Frontal cortex (tissue), 3 donors: ENCODE measurements at regions not wholly inside any gene's neighbourhood (a gene's known extent, or its start where the extent isn't known, plus 50 kb on each side); places are given as distances from the start of the nearest gene placed in this dataset.
"Not testable (repeated sequence)": the region's sequence is repeated elsewhere in the genome, so short reads cannot be mapped to it uniquely, and the experiment has no call there.

Experiments
- DNase-seq, 2 donors: peaks; one replicate each; pipeline ENCODE4 v3.0.0; 2012; ENCODE audit warnings: low spot score in 2 of 2
- FAIRE-seq: peaks from 2 replicates; lab custom pipeline; 2012; peaks lifted over from hg19 to GRCh38; lab: Jason Lieb, UNC
- donor health status: control.
- donor health status: control.
- donor health status: control.

GRCh38 chr3:8319935-8320634 lies 181.5 kb upstream of the LMCD1 start:
- FAIRE-seq: no peak
- no peak for DNase-seq

GRCh38 chr3:8320711-8321458 lies 180.7 kb upstream of the LMCD1 start:
- FAIRE-seq (no peak), DNase-seq (no peak)

- DNase-seq (peak; percentile 12 to 20), FAIRE-seq (no peak)
Observed at GRCh38 chr3:8324747-8325146, 176.9 kb upstream of the LMCD1 start.

- FAIRE-seq: no peak
- DNase-seq: peak in 1 of 2 donors; percentile 52
Observed at GRCh38 chr3:8325306-8325705, 176.3 kb upstream of the LMCD1 start.

GRCh38 chr3:8325833-8326232 lies 175.8 kb upstream of the LMCD1 start:
- not testable (repeated sequence) for FAIRE-seq, DNase-seq

GRCh38 chr3:8327739-8328138 lies 173.9 kb upstream of the LMCD1 start:
- DNase-seq (no peak), FAIRE-seq (no peak)

GRCh38 chr3:8328967-8329366 lies 172.7 kb upstream of the LMCD1 start:
- FAIRE-seq (no peak), DNase-seq (no peak)

- DNase-seq: no peak
- no peak for FAIRE-seq
Observed at GRCh38 chr3:8329598-8329997, 172.0 kb upstream of the LMCD1 start.

GRCh38 chr3:8336456-8336855 lies 165.2 kb upstream of the LMCD1 start:
- no peak for FAIRE-seq
- no peak for DNase-seq

- DNase-seq: no peak
- no peak for FAIRE-seq
Observed at GRCh38 chr3:8338424-8338823, 163.2 kb upstream of the LMCD1 start.

- DNase-seq (no peak), FAIRE-seq (no peak)
Observed at GRCh38 chr3:8341821-8342247, 159.8 kb upstream of the LMCD1 start.

- DNase-seq (no peak), FAIRE-seq (no peak)
Observed at GRCh38 chr3:8343058-8343457, 158.6 kb upstream of the LMCD1 start.

GRCh38 chr3:8345398-8345797 lies 156.2 kb upstream of the LMCD1 start:
- FAIRE-seq (peak; percentile 45), DNase-seq (no peak)

- FAIRE-seq (no peak), DNase-seq (no peak)
Observed at GRCh38 chr3:8348076-8348475, 153.5 kb upstream of the LMCD1 start.

- no peak for FAIRE-seq
- DNase-seq: no peak
Observed at GRCh38 chr3:8352475-8352874, 149.1 kb upstream of the LMCD1 start.

GRCh38 chr3:8353364-8353763 lies 148.3 kb upstream of the LMCD1 start:
- no peak for DNase-seq
- FAIRE-seq: no peak

GRCh38 chr3:8355346-8355745 lies 146.3 kb upstream of the LMCD1 start:
- FAIRE-seq (no peak), DNase-seq (no peak)

GRCh38 chr3:8356066-8356465 lies 145.6 kb upstream of the LMCD1 start:
- DNase-seq, FAIRE-seq: not testable (repeated sequence)

- DNase-seq: no peak
- FAIRE-seq: no peak
Observed at GRCh38 chr3:8357859-8358258, 143.8 kb upstream of the LMCD1 start.

GRCh38 chr3:8359133-8359532 lies 142.5 kb upstream of the LMCD1 start:
- no peak for DNase-seq
- FAIRE-seq: no peak

- FAIRE-seq: no peak
- no peak for DNase-seq
Observed at GRCh38 chr3:8363200-8363599, 138.4 kb upstream of the LMCD1 start.

GRCh38 chr3:8365541-8365940 lies 136.1 kb upstream of the LMCD1 start:
- no peak for FAIRE-seq
- DNase-seq: no peak
